CD4-positive, alpha-beta T cell (primary cell): ENCODE measurements at regions not wholly inside any gene's neighbourhood (a gene's known extent, or its start where the extent isn't known, plus 50 kb on each side); places are given as distances from the start of the nearest gene placed in this dataset.

Source experiments
- ATAC-seq: fragments of 200-7000 bp; cut with Tn5 transposase; one replicate; pipeline ENCODE4 v1.10.0; 2022; ENCODE audit warnings: mild to moderate bottlenecking; ENCODE audit not compliant: poor library complexity
- CTCF ChIA-PET: fragments of 350-600 bp; sonication (Branson Sonifier 250); formaldehyde crosslinking; loops from one replicate; lab custom pipeline; 2021; ENCODE audit warnings: antibody characterized with exemption, inconsistent platforms; lab: Charles Lee
- POLR2A ChIA-PET: fragments of 350-600 bp; sonication (Branson Sonifier 250); formaldehyde crosslinking; loops from one replicate; lab custom pipeline; 2021; ENCODE audit warnings: antibody characterized with exemption, inconsistent platforms; lab: Charles Lee
- DNase-seq, 14 experiments: peaks; one replicate each; pipeline ENCODE4 v3.0.0-alpha.2; 2013 to 2020; ENCODE audit warnings: mixed read lengths in 2 of 14
- H3K27ac ChIP-seq, 2 donors: one replicate each; pipeline versions ENCODE4 v1.5.1 to v1.7.0; 2013; ENCODE audit warnings: low read length in 2 of 2, low read depth in 1 of 2, mild to moderate bottlenecking in 1 of 2
- H3K27me3 ChIP-seq, 2 experiments: 1 replicate in 1 of 2; 2 replicates in 1 of 2; pipeline versions ENCODE4 v1.6.1 to v1.7.0; 2013; ENCODE audit warnings: low read length in 2 of 2, control low read depth in 1 of 2, mild to moderate bottlenecking in 1 of 2, moderate library complexity in 1 of 2; ENCODE audit not compliant: insufficient read depth in 2 of 2, control insufficient read depth in 1 of 2
- H3K36me3 ChIP-seq: one replicate; pipeline ENCODE4 v1.6.1; 2013; ENCODE audit warnings: low read length, control low read depth; ENCODE audit not compliant: insufficient read depth
- H3K4me1 ChIP-seq: one replicate; pipeline ENCODE4 v1.6.1; 2013; ENCODE audit warnings: low read length, control low read depth; ENCODE audit not compliant: insufficient read depth
- H3K4me3 ChIP-seq: one replicate; pipeline ENCODE4 v1.5.1; 2013; ENCODE audit warnings: mild to moderate bottlenecking, low read length, moderate library complexity
- H3K9me3 ChIP-seq, 2 experiments: 1 replicate in 1 of 2; 2 replicates in 1 of 2; pipeline versions ENCODE4 v1.6.1 to v1.7.0; 2013; ENCODE audit warnings: low read length in 2 of 2, mild to moderate bottlenecking in 2 of 2, control low read depth in 1 of 2, moderate library complexity in 1 of 2; ENCODE audit not compliant: control insufficient read depth in 1 of 2, insufficient read depth in 1 of 2
- H3K27ac Mint-ChIP-seq: one replicate; pipeline ENCODE4 v1.8.0; 2020; ENCODE audit warnings: mixed read lengths
- H3K27me3 Mint-ChIP-seq: one replicate; pipeline ENCODE4 v1.8.0; 2021; ENCODE audit warnings: mixed read lengths
- H3K36me3 Mint-ChIP-seq: one replicate; pipeline ENCODE4 v1.8.0; 2021; ENCODE audit warnings: low read depth, mixed read lengths
- H3K4me1 Mint-ChIP-seq: one replicate; pipeline ENCODE4 v1.8.0; 2021; ENCODE audit warnings: low read depth, mixed read lengths
- H3K4me3 Mint-ChIP-seq: one replicate; pipeline ENCODE4 v1.8.0; 2020; ENCODE audit warnings: mild to moderate bottlenecking, mixed read lengths
- H3K9me3 Mint-ChIP-seq: one replicate; pipeline ENCODE4 v1.8.0; 2020; ENCODE audit warnings: mixed read lengths
- intact Hi-C, 2 experiments: fragments of 100-400 bp; cut with DNase I in 1 of 2; cut with micrococcal nuclease in 1 of 2; formaldehyde crosslinking; loops; one replicate each; pipeline versions ENCODE4 v1.15.1 to v1.9.0; 2023 to 2025; cut with DNase I, micrococcal nuclease
- TF ChIP-seq, protein P1 (sequence below): fragments of 200-600 bp; IDR thresholded peaks from one replicate; pipeline ENCODE4 v1.8.0; 2022; ENCODE audit warnings: antibody characterized with exemption, mild to moderate bottlenecking

- H3K36me3 Mint-ChIP-seq: no peaks in the 10 kb centered on the region
- H3K4me3 Mint-ChIP-seq: no peak overlapping the region
- Histone ChIP-seq H3K9me3 (no peaks in the 10 kb centered on the region), H3K27me3 (no peaks in the 10 kb centered on the region), H3K36me3 (no peaks in the 10 kb centered on the region), H3K4me3 (no peak overlapping the region), H3K4me1 (no peaks in the 10 kb centered on the region), H3K27ac (no peak overlapping the region)
- intact Hi-C loops: no loop called here
- ChIA-PET CTCF (no interaction called here), POLR2A (no interaction called here)
- ATAC-seq (no peak), DNase-seq (no peak)
- H3K9me3 Mint-ChIP-seq: no peaks in the 10 kb centered on the region
- TF ChIP-seq, protein P1, sequence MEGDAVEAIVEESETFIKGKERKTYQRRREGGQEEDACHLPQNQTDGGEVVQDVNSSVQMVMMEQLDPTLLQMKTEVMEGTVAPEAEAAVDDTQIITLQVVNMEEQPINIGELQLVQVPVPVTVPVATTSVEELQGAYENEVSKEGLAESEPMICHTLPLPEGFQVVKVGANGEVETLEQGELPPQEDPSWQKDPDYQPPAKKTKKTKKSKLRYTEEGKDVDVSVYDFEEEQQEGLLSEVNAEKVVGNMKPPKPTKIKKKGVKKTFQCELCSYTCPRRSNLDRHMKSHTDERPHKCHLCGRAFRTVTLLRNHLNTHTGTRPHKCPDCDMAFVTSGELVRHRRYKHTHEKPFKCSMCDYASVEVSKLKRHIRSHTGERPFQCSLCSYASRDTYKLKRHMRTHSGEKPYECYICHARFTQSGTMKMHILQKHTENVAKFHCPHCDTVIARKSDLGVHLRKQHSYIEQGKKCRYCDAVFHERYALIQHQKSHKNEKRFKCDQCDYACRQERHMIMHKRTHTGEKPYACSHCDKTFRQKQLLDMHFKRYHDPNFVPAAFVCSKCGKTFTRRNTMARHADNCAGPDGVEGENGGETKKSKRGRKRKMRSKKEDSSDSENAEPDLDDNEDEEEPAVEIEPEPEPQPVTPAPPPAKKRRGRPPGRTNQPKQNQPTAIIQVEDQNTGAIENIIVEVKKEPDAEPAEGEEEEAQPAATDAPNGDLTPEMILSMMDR: no peak
- H3K27ac Mint-ChIP-seq: no peak overlapping the region
- H3K27me3 Mint-ChIP-seq: no peaks in the 10 kb centered on the region
- H3K4me1 Mint-ChIP-seq: no peaks in the 10 kb centered on the region
These were observed 264.5 kb upstream of the UBASH3B start for GRCh38 chr11:122391049-122391448.

GRCh38 chr11:122383186-122383585 lies 267.2 kb upstream of the BLID start:
- ChIA-PET CTCF (interaction anchor here (1.0 kb wide), 1 partner anchor 14 kb away, joined by 3 read pairs; no protein-coding TSS in a partner anchor), POLR2A (no interaction called here)
- Histone ChIP-seq H3K27me3 (no peaks in the 10 kb centered on the region), H3K4me1 (no peaks in the 10 kb centered on the region), H3K27ac (no peak overlapping the region), H3K36me3 (no peaks in the 10 kb centered on the region), H3K9me3 (no peaks in the 10 kb centered on the region), H3K4me3 (no peak overlapping the region)
- ATAC-seq (no peak), DNase-seq (no peak)
- H3K4me3 Mint-ChIP-seq: no peak overlapping the region
- TF ChIP-seq, protein P1: no peak
- peaks cover 12% of the 10 kb centered on the region for H3K9me3 Mint-ChIP-seq
- H3K27me3 Mint-ChIP-seq: no peaks in the 10 kb centered on the region
- no peaks in the 10 kb centered on the region for H3K4me1 Mint-ChIP-seq
- H3K36me3 Mint-ChIP-seq: no peaks in the 10 kb centered on the region
- intact Hi-C loops: no loop called here
- H3K27ac Mint-ChIP-seq: no peak overlapping the region

DNA sequence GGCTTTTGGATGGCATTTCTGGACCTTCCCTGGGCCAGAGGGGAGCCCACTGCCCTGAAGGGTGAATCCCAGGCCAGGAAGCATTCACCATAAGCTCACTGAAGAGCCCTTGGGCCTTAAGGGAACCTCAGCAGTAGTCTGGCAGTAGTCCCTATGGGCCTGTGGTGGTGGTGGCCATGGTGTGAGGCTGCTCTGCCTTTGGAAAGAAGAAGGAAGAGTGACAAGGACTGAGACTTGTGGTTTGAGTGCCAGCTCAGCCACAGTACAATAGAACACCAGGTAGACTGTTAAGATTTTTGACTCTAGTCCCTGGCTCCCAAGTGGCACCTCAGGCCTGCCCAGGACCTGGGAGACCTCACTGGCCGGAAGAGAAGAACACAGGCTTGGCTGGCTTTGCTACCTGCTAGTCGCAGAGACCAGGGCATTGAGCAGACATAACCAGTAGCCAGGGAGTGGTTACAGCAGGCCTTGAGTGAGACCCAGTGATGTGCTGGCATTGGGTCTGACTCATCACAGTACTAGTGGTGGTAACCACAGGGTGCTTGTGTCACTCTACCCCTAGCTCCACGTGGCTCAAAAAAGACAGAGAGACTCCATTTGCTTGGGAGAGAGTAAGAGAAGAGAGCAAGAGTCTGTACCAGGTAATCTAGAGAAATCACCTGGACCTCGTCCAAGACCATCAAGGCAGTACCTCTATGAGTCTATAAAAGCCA lies 259.8 kb upstream of the BLID start:
- no peak for DNase-seq

More for the DNA sequence above, 259.8 kb upstream of the BLID start:
- H3K27me3 Mint-ChIP-seq: peaks cover 11% of the 10 kb centered on the region
- CTCF ChIA-PET: no interaction called here
- intact Hi-C loops: no loop called here
- Histone ChIP-seq H3K27ac (no peak overlapping the region), H3K27me3 (no peaks in the 10 kb centered on the region), H3K4me3 (no peak overlapping the region), H3K9me3 (peaks cover 0 to 4% of the 10 kb centered on the region in 2 experiments), H3K36me3 (no peaks in the 10 kb centered on the region), H3K4me1 (no peaks in the 10 kb centered on the region)
- POLR2A ChIA-PET: no interaction called here
- ATAC-seq: no peak
- TF ChIP-seq, protein P1: no peak
- no peak overlapping the region for H3K4me3 Mint-ChIP-seq
- H3K9me3 Mint-ChIP-seq: peaks cover 6% of the 10 kb centered on the region
- no peak overlapping the region for H3K27ac Mint-ChIP-seq
- H3K36me3 Mint-ChIP-seq: no peaks in the 10 kb centered on the region
- H3K4me1 Mint-ChIP-seq: no peaks in the 10 kb centered on the region
